CD14-positive monocyte (primary cell): ENCODE measurements at regions not wholly inside any gene's neighbourhood (a gene's known extent, or its start where the extent isn't known, plus 50 kb on each side); places are given as distances from the start of the nearest gene placed in this dataset.
"Not testable (repeated sequence)": the region's sequence is repeated elsewhere in the genome, so short reads cannot be mapped to it uniquely, and the experiment has no call there.

Experiments used
- DNase-seq, 3 donors: peaks; one replicate each; pipeline ENCODE4 v3.0.0-alpha.2; 2011 to 2022
- H2AFZ ChIP-seq: 2 replicates; pipeline ENCODE4 v1.6.0; 2012; ENCODE audit warnings: mild to moderate bottlenecking, low read depth, low read length, inconsistent platforms; ENCODE audit not compliant: insufficient read depth, poor library complexity, severe bottlenecking
- H3K27ac ChIP-seq, 2 donors: 1 replicate in 1 of 2; 2 replicates in 1 of 2; pipeline ENCODE4 v1.5.1; 2012 to 2013; ENCODE audit warnings: low read length in 2 of 2, control low read depth in 1 of 2, inconsistent platforms in 1 of 2, low read depth in 1 of 2, mild to moderate bottlenecking in 1 of 2
- H3K27me3 ChIP-seq, 2 donors: one replicate each; pipeline versions ENCODE4 v1.6.0 to v1.6.1; 2011 to 2013; ENCODE audit warnings: low read length in 2 of 2; ENCODE audit not compliant: control insufficient read depth in 2 of 2, insufficient read depth in 2 of 2
- H3K36me3 ChIP-seq, 2 donors: replicated peaks in 1 of 2; 1 replicate in 1 of 2; 2 replicates in 1 of 2; pipeline versions ENCODE4 v1.5.1 to v1.6.1; 2012 to 2013; ENCODE audit warnings: low read length in 2 of 2, control low read depth in 1 of 2, inconsistent platforms in 1 of 2, mild to moderate bottlenecking in 1 of 2; ENCODE audit not compliant: insufficient read depth in 2 of 2, control insufficient read depth in 1 of 2
- H3K4me1 ChIP-seq, 2 donors: 1 replicate in 1 of 2; 2 replicates in 1 of 2; pipeline versions ENCODE4 v1.5.1 to v1.6.1; 2012 to 2013; ENCODE audit warnings: low read length in 2 of 2, control low read depth in 1 of 2, inconsistent platforms in 1 of 2, mild to moderate bottlenecking in 1 of 2, moderate library complexity in 1 of 2; ENCODE audit not compliant: insufficient read depth in 2 of 2, control insufficient read depth in 1 of 2
- H3K4me2 ChIP-seq: replicated peaks from 2 replicates; pipeline ENCODE3; 2012; ENCODE audit warnings: low read length, moderate library complexity, mild to moderate bottlenecking; ENCODE audit not compliant: poor library complexity, severe bottlenecking; ENCODE audit errors: extremely low read depth
- H3K4me3 ChIP-seq, 3 experiments: fragments of 200-600 bp in 1 of 3; sonication (generic) in 1 of 3; replicated peaks in 1 of 3; 1 replicate in 2 of 3; 2 replicates in 1 of 3; pipeline ENCODE4 v1.5.1; 2011 to 2013; ENCODE audit warnings: low read length in 3 of 3, mild to moderate bottlenecking in 3 of 3, control low read depth in 2 of 3, low read depth in 2 of 3, inconsistent platforms in 1 of 3, moderate library complexity in 1 of 3
- H3K79me2 ChIP-seq: 2 replicates; pipeline ENCODE4 v1.6.0; 2012; ENCODE audit warnings: mild to moderate bottlenecking, control low read depth, inconsistent platforms, low read length, moderate library complexity; ENCODE audit not compliant: insufficient read depth
- H3K9ac ChIP-seq: 2 replicates; pipeline ENCODE4 v1.6.0; 2017; ENCODE audit warnings: low read length, mild to moderate bottlenecking; ENCODE audit not compliant: insufficient read depth, poor library complexity, severe bottlenecking
- H3K9me3 ChIP-seq, 2 donors: replicated peaks in 1 of 2; 1 replicate in 1 of 2; 2 replicates in 1 of 2; pipeline versions ENCODE4 v1.5.1 to v1.6.1; 2012 to 2013; ENCODE audit warnings: low read length in 2 of 2, control low read depth in 1 of 2; ENCODE audit not compliant: control insufficient read depth in 1 of 2, insufficient read depth in 1 of 2
- H4K20me1 ChIP-seq: 2 replicates; pipeline ENCODE4 v1.6.0; 2012; ENCODE audit warnings: mild to moderate bottlenecking, low read length, control low read depth, moderate library complexity; ENCODE audit not compliant: insufficient read depth
- H3K27ac Mint-ChIP-seq, 7 donors: one replicate each; pipeline ENCODE4 v1.8.0; 2020; ENCODE audit warnings: mild to moderate bottlenecking in 7 of 7, mixed read lengths in 7 of 7, moderate library complexity in 6 of 7, inconsistent platforms in 2 of 7
- H3K27me3 Mint-ChIP-seq, 3 donors: one replicate each; pipeline ENCODE4 v1.8.0; 2021 to 2022; ENCODE audit warnings: low read depth in 3 of 3, mild to moderate bottlenecking in 3 of 3, mixed read lengths in 3 of 3, moderate library complexity in 3 of 3, inconsistent platforms in 1 of 3
- H3K36me3 Mint-ChIP-seq, 2 donors: one replicate each; pipeline ENCODE4 v1.8.0; 2020; ENCODE audit warnings: mixed read lengths in 2 of 2, inconsistent platforms in 1 of 2, mild to moderate bottlenecking in 1 of 2
- H3K4me1 Mint-ChIP-seq: one replicate; pipeline ENCODE4 v1.8.0; 2020; ENCODE audit warnings: mild to moderate bottlenecking, mixed read lengths
- H3K4me3 Mint-ChIP-seq, 2 donors: one replicate each; pipeline ENCODE4 v1.8.0; 2020; ENCODE audit warnings: mild to moderate bottlenecking in 2 of 2, mixed read lengths in 2 of 2, moderate library complexity in 1 of 2
- H3K9me3 Mint-ChIP-seq, 7 donors: one replicate each; pipeline ENCODE4 v1.8.0; 2020 to 2022; ENCODE audit warnings: mixed read lengths in 7 of 7, mild to moderate bottlenecking in 6 of 7, moderate library complexity in 6 of 7, inconsistent platforms in 2 of 7
- WGBS: methylation state at CpG from one replicate; pipeline ENCODE4 v1.1.5; 2013; ENCODE audit warnings: missing lambda C conversion rate; ENCODE audit not compliant: insufficient coverage; 5-methylcytosine and 5-hydroxymethylcytosine counted together
- intact Hi-C, 2 donors: fragments of 100-400 bp; cut with micrococcal nuclease; formaldehyde crosslinking; loops; one replicate each; pipeline versions ENCODE4 v1.15.0 to v1.15.1; 2023

GRCh38 chr7:63765541-63765940, 233.1 kb upstream of the ZNF722 start:
- H3K9me3 ChIP-seq, result peaks cover 3 to 35% of the 10 kb centered on the region in 2 donors
- H3K27me3 Mint-ChIP-seq, H3K27ac Mint-ChIP-seq, H3K4me1 Mint-ChIP-seq, H3K4me3 Mint-ChIP-seq, DNase-seq, H4K20me1 ChIP-seq, H3K36me3 Mint-ChIP-seq, H3K79me2 ChIP-seq, intact Hi-C loops, H3K36me3 ChIP-seq, H3K9ac ChIP-seq, H3K27ac ChIP-seq, H2AFZ ChIP-seq, H3K4me1 ChIP-seq, H3K4me3 ChIP-seq, H3K4me2 ChIP-seq, H3K27me3 ChIP-seq: not testable (repeated sequence)
- peaks cover 20 to 37% (median 28%) of the 10 kb centered on the region in 7 donors for H3K9me3 Mint-ChIP-seq
- WGBS, result 91% methylated on average over 11 of the region's 13 CpGs

DNA sequence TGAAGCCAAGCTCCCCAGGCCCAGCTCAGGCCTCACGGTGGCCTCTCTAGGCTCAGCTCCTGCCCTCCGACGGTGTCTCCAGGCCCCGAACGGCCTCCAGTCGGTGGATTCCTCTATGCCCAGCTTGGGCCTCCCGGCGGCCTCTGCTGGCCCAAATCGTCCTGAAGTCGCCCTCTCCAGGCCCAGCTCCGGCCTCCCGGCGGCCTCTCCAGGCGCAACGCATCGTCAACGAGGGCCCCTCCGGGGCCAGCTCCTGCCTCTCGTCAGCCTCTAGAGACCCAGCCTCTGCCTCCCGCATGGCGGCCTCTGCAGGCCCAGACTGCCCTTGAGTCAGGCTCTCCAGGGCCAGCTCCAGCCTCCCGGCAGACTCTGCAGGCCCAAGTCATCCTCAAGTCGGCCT, 232.5 kb upstream of the ZNF722 start:
- H3K4me3 ChIP-seq, H3K36me3 ChIP-seq, H3K27ac Mint-ChIP-seq, H3K9ac ChIP-seq, H3K79me2 ChIP-seq, H3K27ac ChIP-seq, H3K4me1 Mint-ChIP-seq, H4K20me1 ChIP-seq, H3K27me3 Mint-ChIP-seq, H3K4me3 Mint-ChIP-seq, H3K27me3 ChIP-seq, H3K4me2 ChIP-seq, H3K4me1 ChIP-seq, DNase-seq, intact Hi-C loops, H2AFZ ChIP-seq, H3K36me3 Mint-ChIP-seq: not testable (repeated sequence)
- 96% methylated on average over 12 of the region's 23 CpGs for WGBS
- peaks cover 20 to 36% (median 30%) of the 10 kb centered on the region in 7 donors for H3K9me3 Mint-ChIP-seq
- H3K9me3 ChIP-seq, result peaks cover 3 to 36% of the 10 kb centered on the region in 2 donors

- H3K79me2 ChIP-seq, H3K4me1 ChIP-seq, DNase-seq, H3K9ac ChIP-seq, H3K36me3 ChIP-seq, H3K27me3 ChIP-seq, H3K4me2 ChIP-seq, H3K27me3 Mint-ChIP-seq, intact Hi-C loops, H3K27ac Mint-ChIP-seq, H3K4me1 Mint-ChIP-seq, H4K20me1 ChIP-seq, H3K36me3 Mint-ChIP-seq, H3K4me3 Mint-ChIP-seq, H2AFZ ChIP-seq, H3K4me3 ChIP-seq, H3K27ac ChIP-seq: not testable (repeated sequence)
- H3K9me3 ChIP-seq, result peaks cover 3 to 64% of the 10 kb centered on the region in 2 donors
- H3K9me3 Mint-ChIP-seq, result peaks cover 32 to 60% (median 44%) of the 10 kb centered on the region in 7 donors
- 72% methylated on average over 9 of the region's 10 CpGs for WGBS
Measured at GRCh38 chr7:63770162-63770561, 228.5 kb upstream of the ZNF722 start.

DNA sequence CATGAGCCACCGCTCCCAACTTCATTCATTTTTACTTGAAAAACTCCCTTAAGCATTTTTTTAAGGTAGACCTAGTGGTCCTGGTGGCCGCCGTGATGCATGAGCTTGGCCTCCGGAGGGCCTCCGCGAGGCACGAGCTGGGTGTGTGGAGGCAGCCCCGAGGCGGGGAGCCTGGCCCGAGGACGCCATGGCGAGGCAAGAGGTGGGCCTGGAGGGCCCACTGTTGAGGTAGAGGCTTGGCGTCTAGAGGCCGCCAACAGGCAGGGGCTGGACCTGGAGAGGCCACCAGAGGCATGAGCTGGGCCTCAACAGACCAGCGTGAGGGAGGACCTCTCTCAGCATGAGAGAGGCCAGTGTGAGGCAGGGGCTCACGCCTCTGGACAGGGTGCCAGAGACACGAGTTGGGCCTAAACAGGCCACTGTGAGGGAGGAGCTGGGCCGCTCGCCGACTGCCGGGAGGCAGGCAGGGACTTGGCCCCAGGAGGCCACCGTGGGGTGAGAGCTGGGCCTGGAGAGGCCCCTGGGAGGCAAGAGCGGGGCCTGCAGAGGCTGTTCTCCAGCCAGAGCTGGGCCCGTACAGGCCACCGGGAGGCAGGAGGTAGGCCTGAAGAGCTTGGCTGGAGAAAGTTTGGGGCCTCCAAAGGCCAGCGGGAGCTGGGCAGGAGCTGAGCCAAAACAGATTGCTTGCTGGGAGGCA, 227.1 kb upstream of the ZNF722 start:
- H3K79me2 ChIP-seq, H3K4me3 Mint-ChIP-seq, H3K4me2 ChIP-seq, H3K4me1 ChIP-seq, DNase-seq, H3K4me3 ChIP-seq, H3K27ac ChIP-seq, H3K4me1 Mint-ChIP-seq, H3K27me3 Mint-ChIP-seq, H3K27ac Mint-ChIP-seq, H3K36me3 Mint-ChIP-seq, H3K9ac ChIP-seq, H2AFZ ChIP-seq, H3K36me3 ChIP-seq, H4K20me1 ChIP-seq, H3K27me3 ChIP-seq, intact Hi-C loops: not testable (repeated sequence)
- peaks cover 3 to 54% of the 10 kb centered on the region in 2 donors for H3K9me3 ChIP-seq
- peaks cover 22 to 49% (median 33%) of the 10 kb centered on the region in 7 donors for H3K9me3 Mint-ChIP-seq
- WGBS, result 93% methylated on average over 21 of the region's 26 CpGs
